H1 (cell line): ENCODE measurements at regions not wholly inside any gene's neighbourhood (a gene's known extent, or its start where the extent isn't known, plus 50 kb on each side); places are given as distances from the start of the nearest gene placed in this dataset.

Experiments
- CTCF ChIA-PET: fragments of 300-600 bp; sonication (Branson Sonifier 250); formaldehyde crosslinking; loops from one replicate; lab custom pipeline; 2021; ENCODE audit not compliant: partially characterized antibody; lab: Charles Lee
- POLR2A ChIA-PET: fragments of 300-600 bp; sonication (Branson Sonifier 250); formaldehyde crosslinking; loops from one replicate; lab custom pipeline; 2021; ENCODE audit warnings: inconsistent platforms; ENCODE audit not compliant: partially characterized antibody; lab: Charles Lee
- DNase-seq, 2 experiments: peaks; one replicate each; pipeline versions ENCODE4 v3.0.0 to v3.0.0-alpha.2; 2010 to 2022; ENCODE audit warnings: low spot score in 2 of 2, low read depth in 1 of 2, mixed read lengths in 1 of 2
- FAIRE-seq: peaks from 2 replicates; lab custom pipeline; 2011; peaks lifted over from hg19 to GRCh38; lab: Jason Lieb, UNC
- H2AFZ ChIP-seq: 2 replicates; pipeline ENCODE4 v1.8.1; 2012; ENCODE audit warnings: low read length, inconsistent platforms
- H2AK5ac ChIP-seq: 2 replicates; pipeline ENCODE4 v1.6.1; 2013; ENCODE audit warnings: low read depth, low read length
- H2BK120ac ChIP-seq: replicated peaks from 2 replicates; pipeline ENCODE3; 2013; ENCODE audit warnings: low read depth, low read length, inconsistent platforms
- H2BK12ac ChIP-seq: 2 replicates; pipeline ENCODE4 v1.6.1; 2013; ENCODE audit warnings: low read depth, low read length
- H2BK15ac ChIP-seq: 2 replicates; pipeline ENCODE4 v1.6.1; 2013; ENCODE audit warnings: low read length
- H2BK20ac ChIP-seq: 2 replicates; pipeline ENCODE4 v1.6.1; 2013; ENCODE audit warnings: low read length
- H2BK5ac ChIP-seq: 2 replicates; pipeline ENCODE4 v1.6.1; 2013; ENCODE audit warnings: low read depth, low read length
- H3K14ac ChIP-seq: 2 replicates; pipeline ENCODE4 v1.6.1; 2013; ENCODE audit warnings: inconsistent platforms; ENCODE audit not compliant: insufficient read length
- H3K18ac ChIP-seq: 2 replicates; pipeline ENCODE4 v1.6.1; 2013; ENCODE audit warnings: low read length; ENCODE audit errors: extremely low read depth
- H3K23ac ChIP-seq: 2 replicates; pipeline ENCODE4 v1.6.1; 2013; ENCODE audit warnings: inconsistent platforms; ENCODE audit not compliant: insufficient read length
- H3K23me2 ChIP-seq: 2 replicates; pipeline ENCODE4 v1.6.1; 2013; ENCODE audit warnings: low read depth, low read length
- H3K27ac ChIP-seq: 2 replicates; pipeline ENCODE4 v1.6.1; 2011; ENCODE audit warnings: low read depth, low read length, inconsistent platforms
- H3K27me3 ChIP-seq, 4 experiments: replicated peaks in 1 of 4; 1 replicate in 1 of 4; 2 replicates in 3 of 4; pipeline versions ENCODE4 v1.6.1 to v1.8.1; 2011 to 2013; ENCODE audit warnings: low read length in 3 of 4, mild to moderate bottlenecking in 3 of 4, inconsistent platforms in 2 of 4, mixed read lengths in 2 of 4, moderate library complexity in 1 of 4; ENCODE audit not compliant: control insufficient read depth in 3 of 4, insufficient read depth in 3 of 4; ENCODE audit errors: extremely low read depth in 1 of 4
- H3K36me3 ChIP-seq, 4 experiments: 2 replicates each; pipeline versions ENCODE4 v1.6.1 to v1.8.1; 2011 to 2013; ENCODE audit warnings: mild to moderate bottlenecking in 4 of 4, low read length in 3 of 4, moderate library complexity in 2 of 4, control low read depth in 1 of 4, inconsistent platforms in 1 of 4; ENCODE audit not compliant: insufficient read depth in 4 of 4, control insufficient read depth in 2 of 4
- H3K4ac ChIP-seq: replicated peaks from 2 replicates; pipeline ENCODE3; 2013; ENCODE audit warnings: low read length, low read depth, mixed read lengths, inconsistent platforms; ENCODE audit not compliant: insufficient read length
- H3K4me1 ChIP-seq, 4 experiments: replicated peaks in 1 of 4; 1 replicate in 1 of 4; 2 replicates in 3 of 4; pipeline versions ENCODE4 v1.6.1 to v1.8.1; 2011 to 2013; ENCODE audit warnings: low read length in 3 of 4, inconsistent platforms in 2 of 4, mixed read lengths in 1 of 4; ENCODE audit not compliant: insufficient read depth in 4 of 4, control insufficient read depth in 3 of 4
- H3K4me2 ChIP-seq, 2 experiments: 2 replicates each; pipeline versions ENCODE4 v1.6.1 to v1.8.1; 2011 to 2013; ENCODE audit warnings: low read depth in 2 of 2, low read length in 2 of 2, control low read depth in 1 of 2, inconsistent platforms in 1 of 2, mild to moderate bottlenecking in 1 of 2; ENCODE audit not compliant: insufficient read depth in 1 of 2
- H3K4me3 ChIP-seq, 4 experiments: fragments of 200-600, 300-600 bp in 1 of 4; sonication (generic), shearing (Covaris generic), sonication (Bioruptor Twin) in 1 of 4; 2 replicates each; pipeline versions ENCODE4 v1.5.1 to v1.8.1; 2011 to 2016; ENCODE audit warnings: low read length in 4 of 4, low read depth in 3 of 4, control low read depth in 2 of 4, inconsistent platforms in 2 of 4, mild to moderate bottlenecking in 2 of 4, mixed read lengths in 1 of 4, moderate library complexity in 1 of 4; ENCODE audit not compliant: insufficient read depth in 2 of 4; ENCODE audit errors: extremely low read depth in 1 of 4
- H3K56ac ChIP-seq: replicated peaks from 2 replicates; pipeline ENCODE3; 2013; ENCODE audit warnings: low read depth, mild to moderate bottlenecking, mixed read lengths, low read length, inconsistent platforms; ENCODE audit not compliant: insufficient read length
- H3K79me1 ChIP-seq: 2 replicates; pipeline ENCODE4 v1.6.1; 2013; ENCODE audit warnings: low read depth, low read length, control low read depth
- H3K79me2 ChIP-seq, 2 experiments: 2 replicates each; pipeline versions ENCODE4 v1.6.1 to v1.8.1; 2012 to 2013; ENCODE audit warnings: low read length in 2 of 2, mild to moderate bottlenecking in 2 of 2, inconsistent platforms in 1 of 2; ENCODE audit not compliant: insufficient read depth in 2 of 2, control insufficient read depth in 1 of 2
- H3K9ac ChIP-seq, 4 experiments: replicated peaks in 1 of 4; 1 replicate in 1 of 4; 2 replicates in 3 of 4; pipeline versions ENCODE4 v1.6.1 to v1.8.1; 2011 to 2013; ENCODE audit warnings: low read depth in 3 of 4, low read length in 3 of 4, control low read depth in 2 of 4, mild to moderate bottlenecking in 2 of 4, moderate library complexity in 2 of 4, inconsistent platforms in 1 of 4; ENCODE audit errors: extremely low read depth in 1 of 4
- H3K9me3 ChIP-seq, 2 experiments: 2 replicates each; pipeline versions ENCODE4 v1.6.1 to v1.8.1; 2012 to 2013; ENCODE audit warnings: mild to moderate bottlenecking in 2 of 2, moderate library complexity in 2 of 2, control low read depth in 1 of 2, inconsistent platforms in 1 of 2, low read depth in 1 of 2, low read length in 1 of 2, mixed read lengths in 1 of 2; ENCODE audit not compliant: insufficient read depth in 2 of 2
- H4K20me1 ChIP-seq, 2 experiments: replicated peaks in 1 of 2; 2 replicates each; pipeline versions ENCODE3 to v1.8.1; 2011 to 2013; ENCODE audit warnings: inconsistent platforms in 2 of 2, low read length in 2 of 2, mild to moderate bottlenecking in 1 of 2; ENCODE audit not compliant: insufficient read depth in 2 of 2, control insufficient read depth in 1 of 2
- H4K5ac ChIP-seq: 2 replicates; pipeline ENCODE4 v1.6.1; 2013; ENCODE audit warnings: low read length, low read depth, mixed read lengths, inconsistent platforms; ENCODE audit not compliant: insufficient read length
- H4K8ac ChIP-seq: 2 replicates; pipeline ENCODE4 v1.8.0; 2013; ENCODE audit warnings: mild to moderate bottlenecking, moderate library complexity, low read length, inconsistent platforms; ENCODE audit not compliant: insufficient read depth; ENCODE audit errors: extremely low read depth
- H4K91ac ChIP-seq: replicated peaks from 2 replicates; pipeline ENCODE3; 2013; ENCODE audit warnings: low read length, mixed read lengths, inconsistent platforms; ENCODE audit not compliant: insufficient read length
- CBX5 ChIP-seq: fragments of 300-800, 300-1000 bp; sonication (generic); IDR thresholded peaks from 2 replicates; pipeline ENCODE4 v1.7.1; 2016; ENCODE audit warnings: antibody characterized with exemption, low read length, low read depth
- FOSL1 ChIP-seq: IDR thresholded peaks from 2 replicates; pipeline ENCODE4 v1.6.1; 2011; ENCODE audit warnings: mild to moderate bottlenecking, low read depth, low read length, moderate library complexity; ENCODE audit not compliant: insufficient read depth
- RNF2 ChIP-seq: fragments of 200-900, 300-1000 bp; sonication (generic); IDR thresholded peaks from 2 replicates; pipeline ENCODE4 v1.7.1; 2016; ENCODE audit warnings: borderline replicate concordance, low read depth, mild to moderate bottlenecking, antibody characterized with exemption, low read length; ENCODE audit not compliant: poor library complexity, severe bottlenecking; ENCODE audit errors: missing control alignments
- TAF7 ChIP-seq: optimal IDR thresholded peaks from 2 replicates; pipeline ENCODE3; 2011; ENCODE audit warnings: low read depth, mild to moderate bottlenecking, inconsistent platforms, low read length, moderate library complexity, borderline replicate concordance
- YY1 ChIP-seq: IDR thresholded peaks from 2 replicates; pipeline ENCODE4 v1.6.1; 2011; ENCODE audit warnings: low read depth, mild to moderate bottlenecking, low read length
- ZNF274 ChIP-seq: IDR thresholded peaks from 2 replicates; pipeline ENCODE4 v1.7.0; 2012; ENCODE audit warnings: low read length, borderline replicate concordance; ENCODE audit errors: extremely low read depth
- WGBS, 2 experiments: shearing (Covaris generic) in 1 of 2; methylation state at CpG; one replicate each; pipeline versions ENCODE4 v1.1.6 to v1.1.7; 2013 to 2015; ENCODE audit warnings: low lambda C conversion rate in 2 of 2, mixed read lengths in 2 of 2, inconsistent platforms in 1 of 2, low coverage in 1 of 2, missing lambda C conversion rate in 1 of 2; ENCODE audit not compliant: insufficient replicate concordance in 2 of 2, insufficient coverage in 1 of 2, insufficient read length in 1 of 2; ENCODE audit errors: extremely low coverage in 1 of 2, missing lambda C conversion rate in 1 of 2; 5-methylcytosine and 5-hydroxymethylcytosine counted together

DNA sequence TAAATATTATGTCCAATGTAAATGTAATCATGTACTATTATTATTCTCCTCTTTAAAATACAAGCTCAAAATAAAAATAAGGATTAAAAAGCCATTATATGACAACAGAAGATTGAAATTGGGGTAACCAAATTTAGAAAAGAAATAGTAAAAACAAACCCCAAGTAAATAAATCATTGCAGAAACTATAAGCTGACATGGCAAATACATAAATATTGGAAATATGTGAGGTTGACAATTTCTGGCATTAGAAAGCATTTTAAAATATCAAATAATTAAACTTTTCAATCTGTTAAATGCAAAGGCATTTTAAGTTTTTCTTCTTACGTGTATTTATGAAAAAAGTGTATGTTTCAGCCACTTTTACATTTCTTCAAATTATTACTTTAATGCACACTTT lies 394.7 kb upstream of the DACH1 start:
- no peak overlapping the region for H3K4me2 ChIP-seq
- H3K79me2 ChIP-seq, result no peaks in the 10 kb centered on the region
- ChIA-PET CTCF (no interaction called here), POLR2A (no interaction called here)
- H2BK120ac ChIP-seq, result no peak overlapping the region
- FAIRE-seq, result no peak
- H2BK12ac ChIP-seq, result no peak overlapping the region
- H3K23ac ChIP-seq, result no peak overlapping the region
- no peak overlapping the region for H4K5ac ChIP-seq
- H4K20me1 ChIP-seq, result no peaks in the 10 kb centered on the region
- no peak overlapping the region for H3K27ac ChIP-seq
- no peak for DNase-seq
- no peak overlapping the region for H3K4ac ChIP-seq
- H2BK5ac ChIP-seq, result no peak overlapping the region
- H2AK5ac ChIP-seq, result no peak overlapping the region
- H3K18ac ChIP-seq, result no peak overlapping the region
- WGBS, 2 experiments, result 92% methylated on average over 1 of the region's 1 CpG; no CpG with 5 or more reads in 1 of the 2 experiments
- no peaks in the 10 kb centered on the region for H3K23me2 ChIP-seq
- H2BK15ac ChIP-seq, result no peak overlapping the region
- no peak overlapping the region for H3K9ac ChIP-seq
- H2AFZ ChIP-seq, result no peak overlapping the region
- H3K9me3 ChIP-seq, result no peaks in the 10 kb centered on the region
- H3K56ac ChIP-seq, result no peak overlapping the region
- no peak overlapping the region for H4K8ac ChIP-seq
- H3K4me3 ChIP-seq, result no peak overlapping the region
- H2BK20ac ChIP-seq, result no peak overlapping the region
- no peak for TF ChIP-seq ZNF274
- no peak for TF ChIP-seq YY1
- TF ChIP-seq RNF2, result no peak
- TF ChIP-seq FOSL1, result no peak
- TF ChIP-seq TAF7, result no peak
- no peak for TF ChIP-seq CBX5
- TF ChIP-seq, all 59 proteins: peak for 0
- H3K14ac ChIP-seq, result no peak overlapping the region
- no peaks in the 10 kb centered on the region for H3K36me3 ChIP-seq
- peaks cover 0 to 6% (median 2%) of the 10 kb centered on the region in 4 experiments; a peak in 2 of 7 replicates for H3K4me1 ChIP-seq
- H3K79me1 ChIP-seq, result no peaks in the 10 kb centered on the region
- peaks cover 0 to 2% (median 0%) of the 10 kb centered on the region in 4 experiments; a peak in 1 of 7 replicates for H3K27me3 ChIP-seq
- no peak overlapping the region for H4K91ac ChIP-seq
